Ureter (tissue), 1 donor: ENCODE measurements at regions not wholly inside any gene's neighbourhood (a gene's known extent, or its start where the extent isn't known, plus 50 kb on each side); places are given as distances from the start of the nearest gene placed in this dataset.
"Not testable (repeated sequence)": the region's sequence is repeated elsewhere in the genome, so short reads cannot be mapped to it uniquely, and the experiment has no call there.

Experiments
- DNase-seq: peaks from one replicate; pipeline ENCODE4 v3.0.0-alpha.2; 2020; ENCODE audit warnings: low spot score
- donor health status: DM: yes; HTN: yes; CAD: no.

DNA sequence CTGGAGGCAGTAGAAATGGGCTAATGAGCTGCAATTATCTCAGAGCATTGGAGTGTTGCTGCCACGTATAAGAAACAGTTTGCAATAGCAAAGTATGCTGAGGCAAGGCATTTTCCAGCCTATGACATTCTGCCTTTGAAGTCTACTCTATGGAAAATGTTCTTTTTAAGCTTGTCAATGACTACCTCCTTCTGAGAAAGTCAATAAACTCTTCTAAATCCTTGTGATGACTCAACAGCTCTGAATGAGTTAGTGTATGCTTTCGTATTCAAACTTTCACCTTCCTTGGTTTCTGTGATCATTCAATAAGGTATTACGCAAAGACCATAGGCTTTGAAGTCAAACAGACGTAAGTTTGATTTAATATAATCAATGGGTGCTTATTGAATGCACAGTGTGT lies 111.2 kb downstream of the CAPZA3 start:
- DNase-seq: no peak

DNA sequence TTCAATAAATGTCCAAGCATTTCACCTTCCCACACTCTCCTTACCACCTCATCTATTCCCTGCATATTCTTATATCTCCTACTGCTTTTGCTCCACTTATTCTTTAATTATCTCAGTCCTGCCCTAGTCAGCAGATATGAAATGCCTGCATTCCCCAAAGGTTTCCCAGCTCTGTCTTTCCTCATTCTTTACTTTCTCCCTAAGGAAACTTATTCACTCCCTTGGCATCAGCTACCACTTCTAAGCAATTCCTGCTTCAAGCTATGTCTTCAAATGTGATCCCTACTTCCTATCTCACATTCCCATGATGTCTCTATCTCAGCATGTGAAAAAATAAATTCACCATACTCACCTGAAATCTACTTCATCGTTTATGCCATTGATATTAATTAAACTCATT lies 111.8 kb downstream of the CAPZA3 start:
- DNase-seq: no peak

DNA sequence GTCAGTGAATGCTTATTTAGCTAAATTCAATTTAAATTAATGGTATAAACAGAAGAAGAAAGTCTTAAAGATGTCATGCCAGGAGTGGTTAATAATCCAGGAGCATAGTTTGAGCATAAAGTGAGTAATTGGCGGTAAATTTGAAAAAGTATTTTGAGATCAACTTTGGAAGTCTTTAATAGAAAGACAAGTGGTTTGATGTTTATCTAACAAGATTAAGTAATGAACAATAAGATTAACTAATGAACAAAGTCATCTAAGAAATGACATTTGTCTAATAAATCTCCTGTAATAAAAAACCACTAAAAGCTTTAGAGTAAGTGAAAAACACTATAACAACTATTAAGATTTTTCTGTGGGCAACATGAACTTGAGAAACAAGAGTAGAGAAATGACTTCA lies 112.8 kb downstream of the CAPZA3 start:
- no peak for DNase-seq

DNA sequence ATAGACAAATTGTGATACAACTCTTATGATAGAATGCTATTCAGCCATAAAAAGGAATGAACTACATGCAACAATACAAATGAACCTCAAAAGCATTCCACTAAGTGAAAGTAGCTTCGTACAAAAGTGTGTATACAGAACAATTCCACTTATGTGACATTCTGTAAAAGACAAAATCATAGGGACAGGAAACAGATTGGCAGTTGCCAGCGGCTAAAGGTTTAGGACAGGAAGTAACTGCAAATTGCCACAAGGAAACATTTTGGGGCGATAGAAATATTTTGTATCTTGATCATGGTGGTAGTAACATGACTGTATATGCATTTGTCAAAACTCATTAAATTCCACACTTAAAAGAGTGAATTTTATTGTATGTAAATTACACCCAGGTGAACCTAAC lies 113.4 kb downstream of the CAPZA3 start:
- DNase-seq: no peak

DNA sequence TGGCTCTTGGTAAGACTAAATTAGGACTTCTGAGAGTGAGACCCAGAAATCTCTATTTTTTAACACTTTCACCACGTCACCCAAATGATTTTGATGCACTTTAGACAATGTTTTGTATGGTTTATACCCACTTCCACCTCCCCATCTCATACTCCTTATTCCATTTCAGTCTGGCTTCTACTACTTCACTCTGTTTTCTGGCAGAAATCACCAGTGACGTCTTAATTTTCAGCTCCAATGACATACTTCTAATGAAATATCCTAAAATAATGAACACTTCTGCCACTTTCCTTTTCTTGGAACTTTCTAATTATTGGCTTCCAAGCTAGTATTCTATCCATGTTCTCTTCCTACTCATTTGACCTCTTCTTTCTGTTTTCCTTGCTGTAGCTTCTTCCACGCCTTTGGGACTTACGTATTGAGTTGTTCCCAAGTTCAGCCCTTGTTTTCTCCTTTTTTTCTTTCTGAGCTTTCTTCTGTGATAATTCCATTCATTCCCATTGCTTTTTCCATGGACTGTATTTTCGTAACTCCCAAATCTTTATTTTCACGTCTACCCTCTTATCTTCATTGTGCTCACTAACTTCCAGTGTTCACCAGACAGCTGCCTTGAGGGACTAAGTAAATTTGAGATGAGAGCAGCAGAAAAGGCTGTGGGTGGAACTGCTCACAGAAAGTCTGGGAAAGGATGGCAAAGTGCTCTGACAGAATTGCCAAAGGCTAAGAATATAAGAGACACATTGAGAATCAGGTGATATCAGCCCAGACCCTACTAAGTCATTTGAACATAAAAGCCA lies 115.8 kb downstream of the CAPZA3 start:
- no peak for DNase-seq

DNA sequence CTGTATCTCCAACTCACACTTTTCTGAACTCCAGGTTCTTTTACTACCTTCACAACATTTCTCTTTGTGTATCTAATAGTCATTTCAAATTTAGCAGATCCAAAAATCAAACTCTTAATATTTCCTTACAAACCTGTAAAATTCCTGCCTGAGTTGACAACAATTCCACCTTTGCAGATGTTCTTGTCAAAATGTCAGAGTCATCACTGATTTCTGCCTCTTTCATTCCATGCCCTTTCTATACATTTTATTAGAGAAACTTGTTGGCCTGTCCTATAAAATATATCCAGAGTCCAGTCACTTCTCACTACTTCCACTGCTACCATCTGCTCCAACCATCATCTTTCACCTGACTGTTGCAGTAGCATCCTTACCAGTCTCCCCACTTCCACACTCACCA lies 119.7 kb downstream of the CAPZA3 start:
- no peak for DNase-seq

DNA sequence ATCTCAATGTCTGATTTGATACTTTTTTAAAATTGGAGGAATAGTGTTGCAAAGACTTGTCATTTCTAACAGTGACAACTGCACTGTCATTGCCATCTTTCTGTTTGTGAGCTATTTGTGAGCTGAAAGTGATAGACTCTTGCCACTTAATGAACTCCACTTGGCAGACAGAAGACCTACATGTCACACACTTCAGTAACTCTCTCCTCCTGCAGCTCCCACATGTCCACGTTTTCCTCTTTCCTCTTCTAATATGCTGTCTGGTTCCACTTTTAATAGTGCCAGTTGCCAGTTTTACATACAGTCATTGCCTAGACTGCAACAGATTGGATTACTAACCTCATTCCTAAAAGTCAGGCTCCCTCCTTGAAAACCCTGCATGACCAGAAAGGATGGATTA lies 121.5 kb downstream of the CAPZA3 start:
- DNase-seq: no peak

DNA sequence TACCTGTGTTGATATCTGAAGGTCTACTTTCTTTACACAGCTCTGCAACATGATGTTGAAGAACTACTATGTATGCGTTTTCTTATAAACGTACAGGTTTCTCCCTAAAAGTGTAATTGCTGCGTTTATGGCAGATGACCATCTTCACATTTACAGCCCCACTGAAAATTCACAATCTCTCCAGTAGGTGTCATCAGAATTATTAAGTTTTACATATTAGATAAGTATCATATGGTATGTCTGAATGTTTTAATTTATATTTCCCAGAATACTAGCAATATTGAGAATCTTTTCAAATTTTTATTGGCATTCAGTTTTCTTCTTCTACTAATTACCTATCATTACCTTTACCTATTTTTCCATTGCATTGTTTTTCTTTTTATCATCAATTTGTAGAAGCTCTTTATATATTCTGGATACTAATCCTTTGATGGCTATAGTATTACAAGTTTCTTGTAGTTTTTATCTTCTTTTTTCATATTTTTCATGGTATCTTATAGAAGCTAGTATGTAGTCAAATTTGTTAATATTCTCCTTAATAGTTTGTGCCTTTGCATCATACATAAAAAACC lies 123.5 kb downstream of the CAPZA3 start:
- no peak for DNase-seq

DNA sequence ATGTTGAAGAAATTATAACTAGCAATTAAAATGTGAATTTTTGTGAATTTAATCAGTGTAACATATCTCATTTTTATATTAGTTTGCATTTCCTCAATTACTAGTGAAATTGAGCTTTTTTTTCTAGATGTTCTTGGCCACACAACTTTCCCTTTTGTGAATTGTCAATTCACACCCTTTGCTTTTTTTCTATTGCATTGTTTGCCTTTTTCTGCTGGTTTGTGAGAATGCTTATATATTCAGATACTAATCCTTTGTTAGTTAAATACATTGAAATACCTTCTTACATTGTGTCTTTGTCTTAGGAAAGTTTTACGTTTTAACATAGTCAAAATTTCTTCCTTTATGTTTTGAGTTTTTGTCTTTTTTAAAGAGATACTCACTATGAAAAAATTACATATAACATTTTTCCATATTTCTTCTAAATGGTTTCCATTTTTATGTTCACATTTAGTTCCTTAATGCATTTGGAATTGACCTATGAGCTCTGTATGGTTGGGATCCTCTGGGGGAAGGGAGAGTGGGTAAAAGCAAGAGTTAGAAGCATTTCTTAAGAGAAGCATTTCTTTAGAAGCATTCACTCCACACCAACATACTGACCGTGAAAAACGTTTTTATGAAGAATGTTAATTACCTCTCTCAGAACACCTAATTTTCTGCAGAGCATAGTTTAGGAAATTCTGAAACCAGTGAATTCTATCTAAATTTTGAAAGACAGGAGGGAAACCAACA lies 126.0 kb downstream of the CAPZA3 start:
- no peak for DNase-seq

DNA sequence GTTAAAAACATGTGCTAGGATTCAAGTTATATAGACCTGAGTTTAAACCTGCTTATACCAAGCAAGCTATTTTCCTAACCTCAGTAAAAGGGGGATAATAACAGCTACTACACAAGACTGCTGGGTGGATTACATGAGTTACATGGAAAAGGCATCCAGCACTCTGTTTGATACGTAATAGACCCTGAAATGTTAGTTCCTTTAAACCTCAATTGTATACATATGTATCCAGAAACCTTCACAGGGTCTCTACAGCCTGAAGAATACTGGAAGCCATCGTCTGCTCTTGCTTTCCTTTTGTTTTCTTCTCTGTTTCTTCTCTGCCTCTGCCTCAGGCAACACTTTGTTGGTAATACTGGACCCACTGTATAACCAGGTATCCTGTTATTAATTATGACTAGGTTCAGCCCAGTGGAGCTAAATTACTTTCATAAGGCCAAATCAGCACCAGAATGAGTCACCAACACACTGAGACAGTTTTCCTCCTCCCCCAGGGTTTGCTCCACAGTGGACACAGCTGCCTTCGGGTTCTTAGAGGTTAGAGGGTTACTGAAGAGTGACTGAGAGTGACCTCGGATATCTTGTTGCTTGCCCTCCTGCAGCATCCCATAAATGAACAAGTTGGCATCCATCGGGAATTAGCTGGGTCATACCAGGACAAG lies 127.1 kb downstream of the CAPZA3 start:
- no peak for DNase-seq

DNA sequence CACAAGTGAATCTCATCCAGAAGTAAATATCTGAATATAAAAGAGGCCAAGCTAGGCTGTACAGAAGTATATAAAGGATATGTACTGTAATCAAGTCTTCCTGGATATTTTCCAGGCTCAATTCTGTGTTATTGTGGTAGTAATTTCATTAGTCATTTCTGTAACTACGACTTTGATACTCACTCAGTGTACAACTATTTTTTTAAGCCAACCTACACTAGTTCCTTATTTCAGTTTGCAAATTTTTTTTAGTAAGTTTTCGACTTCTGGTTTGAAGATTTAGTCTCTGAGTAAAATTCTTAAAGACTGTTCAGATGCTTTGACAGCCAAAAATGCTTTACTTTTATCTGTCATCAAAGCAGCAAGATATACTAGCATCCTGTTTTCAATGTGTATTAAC lies 130.8 kb downstream of the CAPZA3 start:
- DNase-seq: no peak

DNA sequence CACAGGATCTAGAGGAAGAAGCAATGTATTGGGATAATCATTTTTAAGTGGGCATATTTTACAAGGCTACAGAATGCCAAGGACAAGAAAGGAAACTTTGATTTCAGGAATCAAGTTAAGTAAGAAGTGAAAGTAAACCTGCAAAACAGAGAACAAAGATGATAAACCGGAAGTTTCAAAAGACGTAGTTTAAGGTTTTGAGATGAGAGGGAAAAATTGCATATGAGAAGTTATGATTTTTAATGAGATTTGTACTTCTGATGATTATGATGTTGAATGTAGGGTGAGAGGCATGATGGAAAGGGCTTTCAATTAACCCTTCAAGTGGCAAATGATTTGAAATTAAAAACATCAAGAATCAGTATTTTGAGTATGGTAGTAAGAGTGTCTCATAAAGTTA lies 134.9 kb downstream of the CAPZA3 start:
- no peak for DNase-seq

DNA sequence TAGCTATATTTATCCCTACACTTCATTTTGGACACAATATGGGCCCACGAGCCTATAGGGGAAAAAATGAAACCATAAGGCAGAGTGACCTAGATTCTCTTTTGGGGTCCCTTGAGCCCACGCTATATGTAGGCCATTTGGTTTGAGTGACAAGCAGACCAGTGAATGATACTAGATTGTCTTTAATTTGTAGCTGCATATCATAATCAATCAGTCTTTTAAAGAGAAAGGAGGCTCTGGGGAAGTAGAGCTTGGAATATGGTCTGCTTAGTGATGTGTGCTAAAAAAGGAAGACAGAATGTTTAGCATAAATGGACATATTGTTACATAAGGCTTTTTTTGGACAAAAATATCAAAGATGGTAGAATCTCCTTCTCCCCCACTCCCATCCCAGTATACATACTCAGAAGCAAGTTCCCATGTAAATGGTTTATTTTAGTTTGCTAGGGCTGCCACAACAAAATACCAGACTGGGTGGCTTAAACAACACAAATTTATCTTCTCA lies 140.8 kb downstream of the CAPZA3 start:
- no peak for DNase-seq

DNA sequence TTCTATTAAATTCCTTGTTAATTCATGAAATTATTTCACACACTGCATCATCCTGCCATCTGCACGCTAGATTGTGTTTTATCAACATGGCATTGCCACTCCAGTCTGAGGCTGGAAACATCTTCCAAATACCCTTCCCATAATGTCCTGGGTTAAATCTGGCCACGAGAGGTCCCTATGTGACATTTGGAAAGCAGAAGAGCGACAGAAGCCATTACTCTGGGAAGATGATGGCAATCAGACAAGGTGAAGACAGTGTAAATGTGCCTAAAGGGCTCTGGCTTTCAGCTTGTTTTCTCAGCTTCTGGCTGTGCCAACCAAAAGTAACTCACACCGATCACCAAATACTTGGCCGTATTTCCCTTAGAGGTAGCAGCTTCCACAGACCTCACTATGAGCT lies 144.8 kb downstream of the CAPZA3 start:
- DNase-seq: no peak

DNA sequence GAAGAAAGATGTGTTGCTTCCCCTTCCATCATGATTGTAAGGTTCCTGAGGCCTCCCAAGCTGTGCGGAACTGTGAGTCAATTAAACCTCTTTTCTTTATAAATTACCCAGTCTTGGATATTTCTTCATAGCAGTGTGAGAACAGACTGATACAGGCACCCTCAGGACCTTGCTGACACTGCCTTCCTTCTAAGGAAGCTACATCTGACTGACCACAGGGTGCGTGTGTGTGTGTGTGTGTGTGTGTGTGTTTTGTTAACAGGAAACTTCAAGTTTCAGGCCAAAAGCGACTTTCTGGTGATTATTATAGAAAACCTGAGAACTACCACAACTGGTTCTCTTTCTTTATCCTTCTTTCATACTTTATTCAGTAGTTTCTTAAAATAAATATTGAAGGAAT lies 149.0 kb downstream of the CAPZA3 start:
- DNase-seq: no peak

DNA sequence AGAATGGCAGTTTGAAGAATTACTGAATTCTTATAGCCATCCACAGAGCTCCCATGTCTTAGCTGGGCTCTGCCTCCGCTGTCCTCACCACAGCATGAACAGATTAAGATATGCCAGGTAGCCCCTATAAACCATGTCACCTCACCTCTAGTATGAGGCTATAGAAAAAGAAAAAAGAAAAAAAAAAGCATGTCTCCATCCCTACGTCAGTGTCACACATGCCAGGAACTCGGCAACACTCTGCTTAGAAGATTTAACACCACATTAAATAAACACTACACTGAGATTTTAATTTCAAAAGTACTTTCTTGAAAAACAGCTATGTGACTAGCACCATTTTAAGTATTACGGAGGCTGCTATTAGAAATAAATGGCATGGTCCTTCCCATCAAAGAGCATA lies 149.4 kb downstream of the CAPZA3 start:
- DNase-seq: no peak

DNA sequence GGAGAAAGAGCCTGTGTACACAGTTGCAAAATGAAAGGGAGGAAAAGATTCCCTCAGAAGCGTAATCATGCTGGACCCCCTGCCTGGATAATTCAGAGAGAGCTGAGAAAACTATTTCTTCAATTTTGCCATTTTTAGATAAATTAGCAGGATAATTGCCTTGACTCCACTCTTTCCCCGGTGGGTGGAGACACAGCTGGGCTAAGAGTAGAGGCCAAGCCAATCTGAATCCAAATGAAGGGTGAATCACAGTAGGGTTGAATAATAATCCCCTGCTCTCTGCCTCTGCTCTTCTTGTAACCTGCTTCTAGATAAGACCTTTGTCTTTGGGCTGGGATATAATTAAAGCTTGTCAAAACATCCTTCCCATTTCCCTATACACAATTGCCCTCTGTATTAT lies 150.1 kb downstream of the CAPZA3 start:
- no peak for DNase-seq

DNA sequence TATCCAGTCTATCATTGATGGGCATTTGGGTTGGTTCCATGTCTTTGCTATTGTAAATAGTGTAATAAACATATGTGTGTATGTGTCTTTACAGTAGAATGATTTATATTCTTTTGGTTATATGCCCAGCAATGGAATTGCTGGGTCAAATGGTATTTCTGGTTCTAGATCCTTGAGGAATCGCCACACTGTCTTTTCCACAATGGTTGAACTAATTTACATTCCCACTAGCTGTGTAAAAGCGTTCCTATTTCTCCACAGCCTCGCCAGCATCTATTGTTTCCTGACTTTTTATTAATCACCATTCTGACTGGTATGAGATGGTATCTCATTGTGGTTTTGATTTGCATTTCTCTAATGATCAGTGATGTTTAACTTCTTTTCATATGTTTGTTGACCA lies 152.7 kb downstream of the CAPZA3 start:
- DNase-seq: not testable (repeated sequence)

DNA sequence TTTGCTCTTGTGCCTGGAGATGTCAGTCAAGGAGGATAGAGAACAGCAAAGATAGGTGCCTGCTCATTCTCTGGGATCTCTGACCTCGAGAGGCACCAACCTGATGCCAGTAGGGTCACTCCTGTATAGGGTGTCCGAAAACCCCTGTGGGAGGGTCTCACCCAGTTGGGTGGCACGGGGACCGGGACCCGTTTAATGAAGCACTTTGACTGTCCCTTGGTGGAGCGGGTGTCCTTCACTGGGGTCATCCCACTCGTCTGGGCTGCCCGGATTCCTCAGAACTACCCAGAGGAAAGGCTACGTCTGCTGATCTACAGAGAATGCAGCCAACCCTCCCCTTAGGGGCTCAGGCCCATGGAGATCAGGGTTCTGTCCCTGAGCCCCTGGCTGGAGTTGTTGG lies 157.6 kb downstream of the CAPZA3 start:
- no peak for DNase-seq

DNA sequence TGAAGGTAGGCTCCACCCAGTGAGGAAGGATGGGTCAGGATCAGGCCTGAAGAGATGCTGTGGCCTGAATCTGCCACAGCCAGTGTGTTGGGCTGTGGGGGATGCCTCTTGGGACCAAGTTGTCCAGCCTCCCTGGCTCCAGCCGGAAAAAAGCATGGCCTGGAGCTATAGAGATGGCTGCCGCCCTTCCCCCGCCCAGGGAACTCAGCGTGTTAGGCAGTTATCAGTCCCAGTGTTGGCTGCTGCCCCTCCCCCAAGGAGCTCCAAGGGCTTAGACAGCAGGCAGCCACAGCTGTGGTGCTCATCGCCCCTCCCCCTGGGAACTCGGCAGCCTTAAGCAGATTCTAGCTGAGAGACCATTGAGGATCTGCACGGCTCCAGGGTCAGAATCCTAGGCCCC lies 158.0 kb downstream of the CAPZA3 start:
- no peak for DNase-seq

DNA sequence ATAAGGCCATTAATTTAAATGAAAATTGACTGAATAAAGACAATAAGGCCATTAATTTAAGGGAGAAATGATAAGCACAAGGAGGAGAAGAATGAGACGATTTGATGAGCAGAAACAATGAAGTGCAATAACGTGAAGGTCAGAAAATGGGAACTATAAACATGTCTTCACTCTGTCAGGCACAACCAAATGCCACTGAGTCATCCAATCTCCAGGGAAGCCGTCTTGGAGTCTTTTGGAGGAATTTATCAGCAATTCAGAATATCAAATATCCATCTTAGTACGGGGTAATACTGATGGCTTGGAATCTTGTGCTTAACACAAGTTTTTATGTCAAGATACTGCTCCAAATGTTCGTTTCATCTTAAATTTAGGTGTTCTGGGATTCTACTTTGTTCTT lies 159.9 kb downstream of the CAPZA3 start:
- DNase-seq: no peak

DNA sequence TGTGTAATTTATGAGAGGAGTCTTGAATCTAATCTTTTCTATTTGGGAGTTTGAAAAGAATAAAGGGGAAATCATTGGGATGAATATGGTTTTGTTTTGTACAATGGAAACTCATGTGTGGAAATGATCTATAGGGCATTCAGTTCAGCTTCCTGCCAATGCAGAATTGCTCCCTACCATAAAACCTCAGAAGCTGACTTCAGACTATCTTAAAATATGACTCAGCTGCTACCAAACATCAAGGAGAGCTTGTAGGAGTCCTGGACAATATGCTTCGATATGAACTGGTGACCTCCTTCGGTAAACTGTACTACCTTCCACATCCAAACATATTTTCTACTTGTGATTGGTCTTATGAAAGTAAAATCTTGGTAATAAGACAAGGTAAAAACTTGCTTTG lies 160.6 kb downstream of the CAPZA3 start:
- no peak for DNase-seq

DNA sequence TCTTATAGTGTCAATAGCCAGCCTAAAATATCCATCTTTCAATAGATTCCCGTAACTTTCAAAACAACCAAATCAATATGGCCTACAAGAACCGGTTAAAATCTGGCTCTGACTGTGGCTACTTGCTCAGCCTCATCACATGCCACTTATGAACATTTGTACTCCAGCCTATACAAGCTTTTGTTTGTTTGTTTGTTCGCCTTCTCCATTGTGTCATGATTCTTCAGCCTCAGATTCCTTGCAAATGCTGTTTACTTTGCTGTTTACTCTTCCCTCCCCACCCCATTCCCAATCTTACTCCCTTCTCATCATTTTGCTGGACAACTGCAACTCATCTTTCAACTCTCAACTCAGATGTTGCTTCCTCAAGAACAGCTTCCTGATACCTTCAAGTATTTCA lies 161.2 kb downstream of the CAPZA3 start:
- DNase-seq: no peak
